Psoas muscle (tissue), 7 donors: ENCODE measurements at regions not wholly inside any gene's neighbourhood (a gene's known extent, or its start where the extent isn't known, plus 50 kb on each side); places are given as distances from the start of the nearest gene placed in this dataset.

Experiments used
- ATAC-seq, 4 donors: fragments of 200-7000 bp; cut with Tn5 transposase; one replicate each; pipeline ENCODE4 v1.9.1; 2020; ENCODE audit warnings: moderate library complexity in 3 of 4, mild to moderate bottlenecking in 2 of 4
- DNase-seq, 2 donors: peaks; one replicate each; pipeline ENCODE4 v3.0.0-alpha.2; 2020
- H3K27ac ChIP-seq: fragments of 200-600 bp; one replicate; pipeline ENCODE4 v1.8.0; 2022
- H3K27me3 ChIP-seq, 3 donors: fragments of 200-600 bp in 1 of 3; one replicate each; pipeline versions ENCODE4 v1.6.1 to v1.8.0; 2013 to 2022; ENCODE audit warnings: low read length in 2 of 3, mild to moderate bottlenecking in 2 of 3, moderate library complexity in 1 of 3; ENCODE audit not compliant: insufficient read depth in 3 of 3
- H3K36me3 ChIP-seq, 2 donors: fragments of 200-600 bp in 1 of 2; one replicate each; pipeline versions ENCODE4 v1.6.1 to v1.8.0; 2013 to 2022; ENCODE audit warnings: low read depth in 1 of 2, mild to moderate bottlenecking in 1 of 2, moderate library complexity in 1 of 2; ENCODE audit not compliant: insufficient read depth in 1 of 2
- H3K4me1 ChIP-seq: fragments of 200-600 bp; one replicate; pipeline ENCODE4 v1.8.0; 2022
- H3K4me3 ChIP-seq: fragments of 200-600 bp; one replicate; pipeline ENCODE4 v1.8.0; 2022; ENCODE audit warnings: mild to moderate bottlenecking
- H3K9me3 ChIP-seq: fragments of 200-600 bp; one replicate; pipeline ENCODE4 v1.8.0; 2022
- WGBS, 3 donors: extraction: QIAGEN DNeasy Blood & Tissue Kit; methylation state at CpG; one replicate each; pipeline versions ENCODE4 v1.1.6 to v1.1.7; 2013; 5-methylcytosine and 5-hydroxymethylcytosine counted together
- intact Hi-C, 2 donors: fragments of 100-400 bp; cut with DNase I; formaldehyde crosslinking; loops; one replicate each; pipeline versions ENCODE4 v1.11.0 to v1.14.2; 2022
- TF ChIP-seq, protein P1 (sequence below): fragments of 200-600 bp; IDR thresholded peaks from one replicate; pipeline ENCODE4 v1.8.0; 2022; ENCODE audit warnings: antibody characterized with exemption
- donor health status: healthy with polysubstance abuse.
- donor health status: DM: no; HTN: no; CAD: no; lungs with moderate emphysema.
- donor health status: Bipolar disorder and iron deficiency.
- donor health status: healthy.
- donor health status: DM: yes; HTN: yes; CAD: no.
- donor health status: DM: no; HTN: no; CAD: no.
- donor health status: DM: yes; HTN: yes; CAD: no.

DNA sequence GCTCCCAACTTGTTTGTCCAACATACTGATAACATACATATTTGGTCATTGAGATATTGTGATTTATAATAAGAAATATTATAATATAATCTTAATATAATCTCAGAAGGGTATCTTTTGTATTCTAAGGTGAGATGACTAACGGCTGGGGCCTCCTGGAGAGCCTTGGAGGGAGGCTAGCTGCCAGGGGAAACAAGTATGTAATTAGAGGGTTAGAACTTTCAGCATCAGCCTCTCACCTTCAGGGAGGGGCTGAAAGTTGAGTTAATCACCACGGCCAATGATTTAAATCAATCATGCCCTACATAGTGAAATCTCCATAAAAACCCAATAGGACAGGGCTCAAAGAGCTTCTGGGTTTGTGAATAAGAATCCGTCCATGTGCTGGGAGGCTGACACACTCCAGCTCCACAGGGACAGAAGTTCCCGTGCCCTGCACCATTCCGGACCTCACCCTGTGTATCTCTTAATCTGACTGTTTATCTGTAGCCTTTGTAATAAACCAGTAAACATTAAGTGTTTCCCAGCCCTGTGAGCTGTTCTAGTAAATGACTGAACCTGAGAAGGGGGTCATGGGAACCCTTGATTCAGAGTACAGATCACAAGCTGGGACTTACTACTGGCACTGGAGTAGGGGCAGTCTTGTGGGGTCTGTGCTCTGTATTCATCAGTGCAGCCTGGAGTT is 86.3 kb upstream of the STEAP1B start:
- H3K27ac ChIP-seq: no peak overlapping the region

DNA sequence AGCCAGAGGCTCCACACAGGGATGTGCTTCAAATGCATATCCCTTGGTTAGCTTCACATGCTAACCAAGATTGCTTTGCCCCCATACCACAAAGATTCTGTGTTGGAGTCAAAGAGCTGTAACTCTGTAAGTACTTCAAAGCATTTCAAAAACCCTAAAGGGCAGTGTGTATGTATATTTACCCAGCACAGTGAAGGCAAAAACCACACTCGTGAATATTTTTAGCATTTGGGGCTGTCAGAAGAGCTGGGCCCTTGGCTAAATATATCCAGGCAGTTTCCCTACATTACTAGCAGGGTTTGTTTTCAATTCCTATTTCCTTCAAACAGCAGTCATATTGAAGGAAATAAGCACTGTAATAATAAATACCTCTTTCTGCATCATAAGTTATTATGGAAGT is 84.2 kb upstream of the STEAP1B start:
- TF ChIP-seq, protein P1, sequence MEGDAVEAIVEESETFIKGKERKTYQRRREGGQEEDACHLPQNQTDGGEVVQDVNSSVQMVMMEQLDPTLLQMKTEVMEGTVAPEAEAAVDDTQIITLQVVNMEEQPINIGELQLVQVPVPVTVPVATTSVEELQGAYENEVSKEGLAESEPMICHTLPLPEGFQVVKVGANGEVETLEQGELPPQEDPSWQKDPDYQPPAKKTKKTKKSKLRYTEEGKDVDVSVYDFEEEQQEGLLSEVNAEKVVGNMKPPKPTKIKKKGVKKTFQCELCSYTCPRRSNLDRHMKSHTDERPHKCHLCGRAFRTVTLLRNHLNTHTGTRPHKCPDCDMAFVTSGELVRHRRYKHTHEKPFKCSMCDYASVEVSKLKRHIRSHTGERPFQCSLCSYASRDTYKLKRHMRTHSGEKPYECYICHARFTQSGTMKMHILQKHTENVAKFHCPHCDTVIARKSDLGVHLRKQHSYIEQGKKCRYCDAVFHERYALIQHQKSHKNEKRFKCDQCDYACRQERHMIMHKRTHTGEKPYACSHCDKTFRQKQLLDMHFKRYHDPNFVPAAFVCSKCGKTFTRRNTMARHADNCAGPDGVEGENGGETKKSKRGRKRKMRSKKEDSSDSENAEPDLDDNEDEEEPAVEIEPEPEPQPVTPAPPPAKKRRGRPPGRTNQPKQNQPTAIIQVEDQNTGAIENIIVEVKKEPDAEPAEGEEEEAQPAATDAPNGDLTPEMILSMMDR: no peak
- Histone ChIP-seq H3K27ac (peak overlapping the region; percentile 10), H3K4me3 (no peak overlapping the region), H3K36me3 (no peaks in the 10 kb centered on the region), H3K4me1 (peaks cover 33% of the 10 kb centered on the region), H3K9me3 (no peaks in the 10 kb centered on the region), H3K27me3 (no peaks in the 10 kb centered on the region)
- DNase-seq (no peak), ATAC-seq (peak in 2 of 4 donors; percentile 36 to 56)
- intact Hi-C loops: no loop called here
- WGBS, 3 donors: 23 to 34% (median 26%) methylated on average over 1 of the region's 1 CpG

More for the DNA sequence above, 86.3 kb upstream of the STEAP1B start:
- H3K27me3 ChIP-seq: no peaks in the 10 kb centered on the region
- ATAC-seq (no peak), DNase-seq (no peak)
- H3K4me1 ChIP-seq: peaks cover 33% of the 10 kb centered on the region
- TF ChIP-seq, protein P1: no peak
- no peaks in the 10 kb centered on the region for H3K9me3 ChIP-seq
- H3K4me3 ChIP-seq: no peak overlapping the region
- 81 to 84% (median 81%) methylated on average over 5 of the region's 5 CpGs for WGBS, 3 donors
- intact Hi-C loops: no loop called here
- no peaks in the 10 kb centered on the region for H3K36me3 ChIP-seq

DNA sequence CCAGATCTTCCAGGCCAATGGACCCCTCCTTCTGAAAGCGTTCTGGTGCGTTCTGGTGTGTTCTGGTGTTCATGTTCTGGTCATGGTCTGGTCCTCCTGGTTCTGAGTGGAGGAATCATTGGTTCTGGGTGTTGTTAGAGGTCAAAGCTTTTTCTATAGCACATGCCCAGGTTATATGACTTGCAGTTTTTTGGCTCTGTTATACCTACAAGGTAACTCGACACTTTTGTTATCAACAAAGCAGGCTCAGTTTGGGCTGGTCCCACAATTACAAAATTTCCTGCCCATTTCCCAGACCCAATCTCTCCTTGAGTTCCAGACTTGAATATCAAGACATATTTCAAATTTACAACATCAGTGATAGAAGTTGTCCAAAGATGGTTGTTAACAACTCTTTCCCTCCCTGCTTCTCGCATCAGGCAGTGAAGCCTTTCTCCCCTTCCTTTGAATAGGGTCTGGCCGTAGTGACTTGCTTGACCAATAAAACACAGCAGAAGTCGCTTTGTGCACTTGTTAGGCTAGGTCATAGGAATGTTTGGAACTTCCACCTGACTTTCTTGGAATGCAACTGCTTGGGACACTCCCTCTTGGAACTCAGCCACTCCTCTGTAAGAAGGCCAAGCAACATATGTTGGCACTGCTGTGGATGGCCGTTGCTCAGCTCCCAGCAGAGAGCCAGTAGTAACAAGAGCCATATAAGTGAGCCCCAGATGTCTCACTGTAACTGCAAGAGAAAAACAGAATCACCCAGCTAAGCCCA is 83.1 kb upstream of the STEAP1B start:
- Histone ChIP-seq H3K36me3 (no peaks in the 10 kb centered on the region), H3K9me3 (no peaks in the 10 kb centered on the region), H3K27me3 (no peaks in the 10 kb centered on the region), H3K4me3 (no peak overlapping the region), H3K27ac (peak overlapping the region; percentile 10), H3K4me1 (peaks cover 34% of the 10 kb centered on the region)
- DNase-seq: no peak
- peak; percentile 53 to 75 (median 67) for ATAC-seq
- TF ChIP-seq, protein P1: no peak
- 57 to 66% (median 61%) methylated on average over 7 of the region's 7 CpGs for WGBS, 3 donors
- intact Hi-C loops: no loop called here

DNA sequence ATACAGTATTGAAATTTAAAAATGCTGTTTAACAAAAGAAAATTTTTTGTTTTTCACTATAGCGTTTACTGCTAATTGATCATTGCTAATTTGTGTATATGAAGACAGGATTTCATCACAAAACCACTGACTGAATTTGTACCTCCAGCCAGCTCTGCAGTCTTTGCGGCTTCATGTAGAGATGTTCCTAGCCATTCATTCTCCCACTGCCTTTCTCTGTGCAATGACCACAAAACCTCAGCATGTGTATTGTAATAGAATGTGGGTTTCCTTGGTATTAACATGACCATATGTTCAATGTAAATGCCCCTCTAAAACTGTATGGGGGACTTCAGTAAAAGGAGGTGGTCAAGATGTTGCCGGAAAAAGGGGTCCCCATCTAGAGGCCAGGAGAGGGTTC is 81.1 kb upstream of the STEAP1B start:
- TF ChIP-seq, protein P1: no peak
- no peaks in the 10 kb centered on the region for H3K27me3 ChIP-seq
- intact Hi-C loops: no loop called here
- peaks cover 47% of the 10 kb centered on the region for H3K4me1 ChIP-seq
- no peaks in the 10 kb centered on the region for H3K9me3 ChIP-seq
- H3K4me3 ChIP-seq: no peak overlapping the region
- ATAC-seq (no peak), DNase-seq (no peak)
- H3K27ac ChIP-seq: no peak overlapping the region
- WGBS, 3 donors: 96% methylated on average over 3 of the region's 3 CpGs
- no peaks in the 10 kb centered on the region for H3K36me3 ChIP-seq
